ENCODE measurements at regions not wholly inside any gene's neighbourhood (a gene's known extent, or its start where the extent isn't known, plus 50 kb on each side); places are given as distances from the start of the nearest gene placed in this dataset.

DNA sequence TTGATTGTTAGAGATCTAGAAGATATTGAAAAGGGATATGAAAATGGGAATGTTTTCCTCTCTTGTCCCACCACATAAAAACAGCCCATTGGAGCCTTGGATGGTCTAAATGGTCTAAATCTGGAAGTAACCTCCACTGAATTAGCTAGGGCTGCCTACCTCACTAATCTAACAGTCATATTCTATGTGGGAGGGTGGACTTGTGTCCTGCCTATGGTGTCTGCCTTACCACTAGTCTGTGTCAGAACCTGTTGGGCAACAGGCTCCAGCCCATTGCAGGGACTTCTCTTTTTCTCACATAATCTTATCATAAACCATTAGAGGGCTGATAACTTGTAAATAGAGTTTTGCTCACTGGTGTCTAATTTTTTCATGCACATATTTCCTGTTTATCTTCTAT is 548.8 kb upstream of the CDH18 start:
- H3K36me3 ChIP-seq (ENCODE audit: low read depth): no peaks in the 10 kb centered on the region
- no peaks in the 10 kb centered on the region for H3K4me1 ChIP-seq (ENCODE audit: insufficient read depth, poor library complexity, severe bottlenecking)
- TF ChIP-seq, protein P1, sequence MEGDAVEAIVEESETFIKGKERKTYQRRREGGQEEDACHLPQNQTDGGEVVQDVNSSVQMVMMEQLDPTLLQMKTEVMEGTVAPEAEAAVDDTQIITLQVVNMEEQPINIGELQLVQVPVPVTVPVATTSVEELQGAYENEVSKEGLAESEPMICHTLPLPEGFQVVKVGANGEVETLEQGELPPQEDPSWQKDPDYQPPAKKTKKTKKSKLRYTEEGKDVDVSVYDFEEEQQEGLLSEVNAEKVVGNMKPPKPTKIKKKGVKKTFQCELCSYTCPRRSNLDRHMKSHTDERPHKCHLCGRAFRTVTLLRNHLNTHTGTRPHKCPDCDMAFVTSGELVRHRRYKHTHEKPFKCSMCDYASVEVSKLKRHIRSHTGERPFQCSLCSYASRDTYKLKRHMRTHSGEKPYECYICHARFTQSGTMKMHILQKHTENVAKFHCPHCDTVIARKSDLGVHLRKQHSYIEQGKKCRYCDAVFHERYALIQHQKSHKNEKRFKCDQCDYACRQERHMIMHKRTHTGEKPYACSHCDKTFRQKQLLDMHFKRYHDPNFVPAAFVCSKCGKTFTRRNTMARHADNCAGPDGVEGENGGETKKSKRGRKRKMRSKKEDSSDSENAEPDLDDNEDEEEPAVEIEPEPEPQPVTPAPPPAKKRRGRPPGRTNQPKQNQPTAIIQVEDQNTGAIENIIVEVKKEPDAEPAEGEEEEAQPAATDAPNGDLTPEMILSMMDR (IDR thresholded peaks at IDR 0.05; ENCODE audit: poor library complexity, severe bottlenecking): no peak
- no peak overlapping the region for H3K4me3 ChIP-seq (ENCODE audit: severe bottlenecking)
- H3K27ac ChIP-seq (ENCODE audit: poor library complexity, severe bottlenecking): no peak overlapping the region
- DNase-seq (ENCODE audit: low spot score) (no peak), ATAC-seq (ENCODE audit: low read depth) (no peak)
- no peaks in the 10 kb centered on the region for H3K9me3 ChIP-seq (ENCODE audit: severe bottlenecking)
- no peaks in the 10 kb centered on the region for H3K27me3 ChIP-seq (ENCODE audit: insufficient read depth, poor library complexity, severe bottlenecking)

DNA sequence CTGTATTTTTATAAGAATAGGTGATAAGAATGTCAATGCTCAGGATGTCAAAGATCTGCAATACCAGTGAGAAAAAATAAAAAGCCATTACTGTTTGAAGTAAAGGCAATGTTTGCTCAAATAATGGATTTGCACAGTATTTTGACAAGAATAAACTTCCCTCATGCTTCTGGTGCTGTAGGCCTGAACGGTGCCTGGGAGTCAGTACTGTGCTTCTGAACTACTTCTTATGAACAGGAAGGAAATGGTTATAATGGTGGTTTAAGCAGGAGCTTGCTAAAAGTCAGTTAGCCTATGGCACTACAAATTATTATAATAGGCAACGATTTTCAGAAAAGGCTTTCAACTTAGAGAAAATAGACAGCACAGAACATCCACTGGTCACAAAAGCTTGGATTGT is 548.3 kb upstream of the CDH18 start:
- TF ChIP-seq, protein P1 (IDR thresholded peaks at IDR 0.05; ENCODE audit: poor library complexity, severe bottlenecking): no peak
- H3K4me3 ChIP-seq (ENCODE audit: severe bottlenecking): no peak overlapping the region
- DNase-seq (ENCODE audit: low spot score): no peak

DNA sequence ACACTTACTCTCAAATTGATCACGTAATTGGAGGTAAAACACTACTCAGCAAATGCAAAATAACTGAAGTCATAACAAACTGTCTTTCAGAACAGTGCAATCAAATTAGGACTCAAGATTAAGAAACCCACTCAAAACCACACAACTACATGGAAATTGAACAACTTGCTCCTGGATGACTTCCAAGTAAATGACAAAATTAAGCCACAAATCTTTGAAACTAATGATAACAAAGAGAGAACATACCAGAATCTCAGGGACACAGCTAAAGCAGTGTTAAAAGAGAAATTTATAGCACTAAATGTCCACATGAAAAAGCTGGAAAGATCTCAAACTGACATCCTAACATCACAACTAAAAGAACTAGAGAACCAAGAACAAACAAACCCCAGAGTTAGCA is 540.5 kb upstream of the CDH18 start:
- Histone ChIP-seq H3K9me3 (ENCODE audit: severe bottlenecking) (no peaks in the 10 kb centered on the region), H3K36me3 (ENCODE audit: low read depth) (no peaks in the 10 kb centered on the region), H3K27me3 (ENCODE audit: insufficient read depth, poor library complexity, severe bottlenecking) (no peaks in the 10 kb centered on the region), H3K27ac (ENCODE audit: poor library complexity, severe bottlenecking) (no peak overlapping the region), H3K4me1 (ENCODE audit: insufficient read depth, poor library complexity, severe bottlenecking) (no peaks in the 10 kb centered on the region), H3K4me3 (ENCODE audit: severe bottlenecking) (no peak overlapping the region)
- ATAC-seq (ENCODE audit: low read depth): no peak
- TF ChIP-seq, protein P1 (IDR thresholded peaks at IDR 0.05; ENCODE audit: poor library complexity, severe bottlenecking): no peak
- no peak for DNase-seq (ENCODE audit: low spot score)

More for the DNA sequence above, 548.3 kb upstream of the CDH18 start:
- H3K27ac ChIP-seq (ENCODE audit: poor library complexity, severe bottlenecking): no peak overlapping the region
- ATAC-seq (ENCODE audit: low read depth): no peak
- H3K27me3 ChIP-seq (ENCODE audit: insufficient read depth, poor library complexity, severe bottlenecking): no peaks in the 10 kb centered on the region
- H3K9me3 ChIP-seq (ENCODE audit: severe bottlenecking): no peaks in the 10 kb centered on the region
- H3K36me3 ChIP-seq (ENCODE audit: low read depth): no peaks in the 10 kb centered on the region
- H3K4me1 ChIP-seq (ENCODE audit: insufficient read depth, poor library complexity, severe bottlenecking): no peaks in the 10 kb centered on the region

DNA sequence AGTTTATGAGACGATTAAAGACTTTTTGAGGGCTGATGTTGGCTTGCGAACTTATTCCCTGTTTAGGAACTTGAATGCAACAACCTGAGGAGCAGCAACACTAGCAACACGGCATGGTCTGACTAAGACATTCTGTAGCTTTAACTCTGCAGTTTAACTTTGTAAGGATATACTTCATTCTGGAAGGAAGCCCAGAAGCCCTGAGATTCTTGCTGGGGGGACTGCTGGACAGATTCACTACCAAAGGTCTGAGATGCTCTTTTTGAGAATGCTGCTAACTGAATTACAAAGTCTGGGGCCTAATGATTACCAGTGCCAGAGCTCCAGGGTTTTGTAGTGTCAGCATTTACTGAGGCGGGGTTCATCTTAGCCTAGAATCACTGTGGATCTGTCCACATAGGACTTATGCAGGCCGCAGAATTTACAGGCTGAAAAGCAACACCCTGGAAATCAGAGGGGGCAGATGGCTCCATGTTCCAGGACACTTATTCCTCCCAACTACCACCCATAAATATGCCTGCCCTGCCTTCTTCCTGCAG is 537.1 kb upstream of the CDH18 start:
- Histone ChIP-seq H3K36me3 (ENCODE audit: low read depth) (no peaks in the 10 kb centered on the region), H3K4me3 (ENCODE audit: severe bottlenecking) (no peak overlapping the region), H3K4me1 (ENCODE audit: insufficient read depth, poor library complexity, severe bottlenecking) (no peaks in the 10 kb centered on the region), H3K27ac (ENCODE audit: poor library complexity, severe bottlenecking) (no peak overlapping the region), H3K27me3 (ENCODE audit: insufficient read depth, poor library complexity, severe bottlenecking) (no peaks in the 10 kb centered on the region), H3K9me3 (ENCODE audit: severe bottlenecking) (no peaks in the 10 kb centered on the region)
- no peak for ATAC-seq (ENCODE audit: low read depth)
- DNase-seq (ENCODE audit: low spot score): no peak
- TF ChIP-seq, protein P1 (IDR thresholded peaks at IDR 0.05; ENCODE audit: poor library complexity, severe bottlenecking): no peak

DNA sequence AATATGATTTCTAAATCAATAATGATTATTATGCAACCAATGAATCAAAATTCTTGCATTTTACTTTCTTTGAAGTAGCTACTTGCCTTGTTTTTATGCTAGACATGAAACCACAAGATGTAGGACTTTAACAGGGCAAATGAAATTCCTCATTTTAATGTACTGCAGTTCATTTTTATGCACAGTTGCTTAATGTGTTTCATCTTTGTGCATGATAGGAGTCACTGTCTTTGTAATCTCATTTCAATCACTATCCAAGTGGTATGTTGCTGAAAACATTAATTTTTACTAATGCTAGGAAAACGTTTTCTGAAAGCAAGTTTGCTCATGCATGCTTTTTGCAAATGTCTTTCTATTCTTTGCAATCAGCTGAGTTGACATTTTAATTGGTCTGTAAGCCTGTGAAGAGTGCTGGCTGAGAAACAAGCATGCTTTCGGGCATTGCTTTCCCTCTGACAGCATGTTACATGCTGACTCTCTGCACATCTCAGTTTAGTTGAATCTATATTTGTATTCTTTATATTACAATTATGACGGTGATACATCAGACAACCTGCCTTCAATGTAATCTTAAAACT is 535.0 kb upstream of the CDH18 start:
- ATAC-seq (ENCODE audit: low read depth) (no peak), DNase-seq (ENCODE audit: low spot score) (no peak)
- Histone ChIP-seq H3K4me1 (ENCODE audit: insufficient read depth, poor library complexity, severe bottlenecking) (no peaks in the 10 kb centered on the region), H3K27ac (ENCODE audit: poor library complexity, severe bottlenecking) (no peak overlapping the region), H3K9me3 (ENCODE audit: severe bottlenecking) (no peaks in the 10 kb centered on the region), H3K36me3 (ENCODE audit: low read depth) (no peaks in the 10 kb centered on the region), H3K27me3 (ENCODE audit: insufficient read depth, poor library complexity, severe bottlenecking) (no peaks in the 10 kb centered on the region), H3K4me3 (ENCODE audit: severe bottlenecking) (no peak overlapping the region)
- TF ChIP-seq, protein P1 (IDR thresholded peaks at IDR 0.05; ENCODE audit: poor library complexity, severe bottlenecking): no peak

Data from RWPE2 (cell line).